C4-2B (cell line): ENCODE measurements at regions not wholly inside any gene's neighbourhood (a gene's known extent, or its start where the extent isn't known, plus 50 kb on each side); places are given as distances from the start of the nearest gene placed in this dataset.

ENCODE experiments used
- CTCF ChIP-seq: fragments of 450-650 bp; conservative IDR thresholded peaks from 2 replicates; pipeline ENCODE4 v1.5.1; 2017; ENCODE audit warnings: mild to moderate bottlenecking
- ZFX ChIP-seq: fragments of 450-650 bp; IDR thresholded peaks from 2 replicates; pipeline ENCODE4 v1.6.1; 2017

DNA sequence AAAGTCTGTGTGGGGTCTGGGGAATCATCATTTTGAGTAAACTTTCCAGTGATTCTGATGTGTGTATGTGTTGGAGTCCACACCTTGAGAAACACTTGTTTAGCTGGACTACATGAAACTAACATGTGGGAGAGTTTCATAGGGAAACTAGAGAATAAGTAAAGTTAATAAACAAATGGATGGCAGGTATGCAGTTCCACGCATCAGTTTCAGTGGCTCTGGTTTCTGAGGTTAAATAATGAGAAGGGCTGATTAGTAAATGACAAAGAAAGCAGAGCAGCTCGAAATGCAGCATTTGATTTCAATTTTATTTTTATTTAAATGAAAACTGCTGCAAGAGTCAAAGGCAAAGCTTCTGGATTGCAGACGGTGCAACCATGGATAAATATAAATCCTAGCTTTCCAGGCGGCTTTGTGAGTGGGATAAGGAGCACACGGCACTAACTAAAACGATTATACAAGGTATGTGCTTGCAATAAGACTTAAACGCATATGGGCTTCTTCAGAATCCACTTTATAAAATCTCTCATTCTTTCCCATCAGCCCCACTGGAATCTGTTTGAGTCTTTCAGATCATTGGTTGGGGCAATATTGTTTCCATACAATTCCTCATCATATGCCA lies 310.7 kb downstream of the PLPP3 start:
- no peak for TF ChIP-seq CTCF
- no peak for TF ChIP-seq ZFX
